ENCODE measurements at regions not wholly inside any gene's neighbourhood (a gene's known extent, or its start where the extent isn't known, plus 50 kb on each side); places are given as distances from the start of the nearest gene placed in this dataset.

- Histone ChIP-seq H2AFZ (ENCODE audit: low read length, unreplicated experiment) (no peak overlapping the region), H3K27ac (ENCODE audit: low read depth, low read length) (no peak overlapping the region), H3K36me3 (ENCODE audit: insufficient read depth, low read length) (no peaks in the 10 kb centered on the region), H3K4me3 (ENCODE audit: low read depth, low read length) (no peak overlapping the region), H3K4me1 (ENCODE audit: control insufficient read depth, insufficient read depth, low read length, unreplicated experiment) (no peaks in the 10 kb centered on the region), H3K79me2 (ENCODE audit: control insufficient read depth, insufficient read depth, low read length, unreplicated experiment) (no peaks in the 10 kb centered on the region), H3K27me3 (ENCODE audit: insufficient read depth, low read length) (no peaks in the 10 kb centered on the region)
Measured at GRCh38 chr4:164441109-164441508, 312.8 kb upstream of the SMIM31 start.

GRCh38 chr4:164442180-164442579, 311.8 kb upstream of the SMIM31 start:
- Histone ChIP-seq H2AFZ (ENCODE audit: low read length, unreplicated experiment) (no peak overlapping the region), H3K4me1 (ENCODE audit: control insufficient read depth, insufficient read depth, low read length, unreplicated experiment) (no peaks in the 10 kb centered on the region), H3K27me3 (ENCODE audit: insufficient read depth, low read length) (no peaks in the 10 kb centered on the region), H3K4me3 (ENCODE audit: low read depth, low read length) (no peak overlapping the region), H3K79me2 (ENCODE audit: control insufficient read depth, insufficient read depth, low read length, unreplicated experiment) (no peaks in the 10 kb centered on the region), H3K36me3 (ENCODE audit: insufficient read depth, low read length) (no peaks in the 10 kb centered on the region), H3K27ac (ENCODE audit: low read depth, low read length) (no peak overlapping the region)

GRCh38 chr4:164446516-164446915, 307.4 kb upstream of the SMIM31 start:
- no peaks in the 10 kb centered on the region for H3K4me1 ChIP-seq (ENCODE audit: control insufficient read depth, insufficient read depth, low read length, unreplicated experiment)
- no peaks in the 10 kb centered on the region for H3K27me3 ChIP-seq (ENCODE audit: insufficient read depth, low read length)

GRCh38 chr4:164461901-164462300, 292.0 kb upstream of the SMIM31 start:
- Histone ChIP-seq H3K79me2 (ENCODE audit: control insufficient read depth, insufficient read depth, low read length, unreplicated experiment) (no peaks in the 10 kb centered on the region), H3K27ac (ENCODE audit: low read depth, low read length) (no peak overlapping the region), H3K36me3 (ENCODE audit: insufficient read depth, low read length) (no peaks in the 10 kb centered on the region), H3K27me3 (ENCODE audit: insufficient read depth, low read length) (no peaks in the 10 kb centered on the region), H2AFZ (ENCODE audit: low read length, unreplicated experiment) (no peak overlapping the region), H3K4me1 (ENCODE audit: control insufficient read depth, insufficient read depth, low read length, unreplicated experiment) (no peaks in the 10 kb centered on the region), H3K4me3 (ENCODE audit: low read depth, low read length) (no peak overlapping the region)

More at GRCh38 chr4:164446516-164446915, 307.4 kb upstream of the SMIM31 start:
- Histone ChIP-seq H3K36me3 (ENCODE audit: insufficient read depth, low read length) (no peaks in the 10 kb centered on the region), H3K27ac (ENCODE audit: low read depth, low read length) (no peak overlapping the region), H2AFZ (ENCODE audit: low read length, unreplicated experiment) (no peak overlapping the region), H3K79me2 (ENCODE audit: control insufficient read depth, insufficient read depth, low read length, unreplicated experiment) (no peaks in the 10 kb centered on the region), H3K4me3 (ENCODE audit: low read depth, low read length) (no peak overlapping the region)

GRCh38 chr4:164462471-164462870, 291.5 kb upstream of the SMIM31 start:
- Histone ChIP-seq H3K4me1 (ENCODE audit: control insufficient read depth, insufficient read depth, low read length, unreplicated experiment) (no peaks in the 10 kb centered on the region), H3K4me3 (ENCODE audit: low read depth, low read length) (no peak overlapping the region), H3K36me3 (ENCODE audit: insufficient read depth, low read length) (no peaks in the 10 kb centered on the region), H3K27ac (ENCODE audit: low read depth, low read length) (no peak overlapping the region), H2AFZ (ENCODE audit: low read length, unreplicated experiment) (no peak overlapping the region), H3K79me2 (ENCODE audit: control insufficient read depth, insufficient read depth, low read length, unreplicated experiment) (no peaks in the 10 kb centered on the region), H3K27me3 (ENCODE audit: insufficient read depth, low read length) (no peaks in the 10 kb centered on the region)

- no peaks in the 10 kb centered on the region for H3K36me3 ChIP-seq (ENCODE audit: insufficient read depth, low read length)
- no peaks in the 10 kb centered on the region for H3K79me2 ChIP-seq (ENCODE audit: control insufficient read depth, insufficient read depth, low read length, unreplicated experiment)
- no peaks in the 10 kb centered on the region for H3K4me1 ChIP-seq (ENCODE audit: control insufficient read depth, insufficient read depth, low read length, unreplicated experiment)
- H3K27me3 ChIP-seq (ENCODE audit: insufficient read depth, low read length) = no peaks in the 10 kb centered on the region
- no peak overlapping the region for H2AFZ ChIP-seq (ENCODE audit: low read length, unreplicated experiment)
- no peak overlapping the region for H3K4me3 ChIP-seq (ENCODE audit: low read depth, low read length)
- H3K27ac ChIP-seq (ENCODE audit: low read depth, low read length) = no peak overlapping the region
Measured at GRCh38 chr4:164464313-164464712, 289.6 kb upstream of the SMIM31 start.

- Histone ChIP-seq H3K79me2 (ENCODE audit: control insufficient read depth, insufficient read depth, low read length, unreplicated experiment) (no peaks in the 10 kb centered on the region), H3K27me3 (ENCODE audit: insufficient read depth, low read length) (no peaks in the 10 kb centered on the region), H3K36me3 (ENCODE audit: insufficient read depth, low read length) (no peaks in the 10 kb centered on the region), H3K4me3 (ENCODE audit: low read depth, low read length) (no peak overlapping the region), H3K27ac (ENCODE audit: low read depth, low read length) (no peak overlapping the region), H3K4me1 (ENCODE audit: control insufficient read depth, insufficient read depth, low read length, unreplicated experiment) (no peaks in the 10 kb centered on the region), H2AFZ (ENCODE audit: low read length, unreplicated experiment) (no peak overlapping the region)
Measured at GRCh38 chr4:164467493-164467892, 286.4 kb upstream of the SMIM31 start.

GRCh38 chr4:164481306-164482091, 272.4 kb upstream of the SMIM31 start:
- Histone ChIP-seq H3K36me3 (ENCODE audit: insufficient read depth, low read length) (no peaks in the 10 kb centered on the region), H3K4me1 (ENCODE audit: control insufficient read depth, insufficient read depth, low read length, unreplicated experiment) (no peaks in the 10 kb centered on the region), H2AFZ (ENCODE audit: low read length, unreplicated experiment) (no peak overlapping the region), H3K4me3 (ENCODE audit: low read depth, low read length) (no peak overlapping the region), H3K79me2 (ENCODE audit: control insufficient read depth, insufficient read depth, low read length, unreplicated experiment) (no peaks in the 10 kb centered on the region), H3K27me3 (ENCODE audit: insufficient read depth, low read length) (no peaks in the 10 kb centered on the region), H3K27ac (ENCODE audit: low read depth, low read length) (no peak overlapping the region)

GRCh38 chr4:164482092-164482404, 271.9 kb upstream of the SMIM31 start:
- Histone ChIP-seq H3K79me2 (ENCODE audit: control insufficient read depth, insufficient read depth, low read length, unreplicated experiment) (no peaks in the 10 kb centered on the region), H3K4me1 (ENCODE audit: control insufficient read depth, insufficient read depth, low read length, unreplicated experiment) (no peaks in the 10 kb centered on the region), H3K36me3 (ENCODE audit: insufficient read depth, low read length) (no peaks in the 10 kb centered on the region), H2AFZ (ENCODE audit: low read length, unreplicated experiment) (no peak overlapping the region), H3K4me3 (ENCODE audit: low read depth, low read length) (no peak overlapping the region), H3K27ac (ENCODE audit: low read depth, low read length) (no peak overlapping the region), H3K27me3 (ENCODE audit: insufficient read depth, low read length) (no peaks in the 10 kb centered on the region)

GRCh38 chr4:164482758-164483157, 271.2 kb upstream of the SMIM31 start:
- Histone ChIP-seq H3K36me3 (ENCODE audit: insufficient read depth, low read length) (no peaks in the 10 kb centered on the region), H2AFZ (ENCODE audit: low read length, unreplicated experiment) (no peak overlapping the region), H3K27me3 (ENCODE audit: insufficient read depth, low read length) (no peaks in the 10 kb centered on the region), H3K79me2 (ENCODE audit: control insufficient read depth, insufficient read depth, low read length, unreplicated experiment) (no peaks in the 10 kb centered on the region), H3K27ac (ENCODE audit: low read depth, low read length) (no peak overlapping the region), H3K4me1 (ENCODE audit: control insufficient read depth, insufficient read depth, low read length, unreplicated experiment) (no peaks in the 10 kb centered on the region), H3K4me3 (ENCODE audit: low read depth, low read length) (no peak overlapping the region)

- H3K27me3 ChIP-seq (ENCODE audit: insufficient read depth, low read length) = no peaks in the 10 kb centered on the region
- H3K36me3 ChIP-seq (ENCODE audit: insufficient read depth, low read length) = no peaks in the 10 kb centered on the region
- no peak overlapping the region for H2AFZ ChIP-seq (ENCODE audit: low read length, unreplicated experiment)
- H3K4me3 ChIP-seq (ENCODE audit: low read depth, low read length) = no peak overlapping the region
- no peak overlapping the region for H3K27ac ChIP-seq (ENCODE audit: low read depth, low read length)
- H3K4me1 ChIP-seq (ENCODE audit: control insufficient read depth, insufficient read depth, low read length, unreplicated experiment) = no peaks in the 10 kb centered on the region
- no peaks in the 10 kb centered on the region for H3K79me2 ChIP-seq (ENCODE audit: control insufficient read depth, insufficient read depth, low read length, unreplicated experiment)
Measured at GRCh38 chr4:164483711-164484110, 270.2 kb upstream of the SMIM31 start.

Measured in ACC112 (cell line).